Fibroblast of mammary gland (primary cell): ENCODE measurements at regions not wholly inside any gene's neighbourhood (a gene's known extent, or its start where the extent isn't known, plus 50 kb on each side); places are given as distances from the start of the nearest gene placed in this dataset.
"Not testable (repeated sequence)": the region's sequence is repeated elsewhere in the genome, so short reads cannot be mapped to it uniquely, and the experiment has no call there.

Experiments
- DNase-seq: peaks from one replicate; pipeline ENCODE4 v3.0.0-alpha.2; 2010; ENCODE audit warnings: low read depth
- H3K4me3 ChIP-seq: 2 replicates; pipeline ENCODE4 v1.5.1; 2011; ENCODE audit warnings: low read depth, mild to moderate bottlenecking, low read length, moderate library complexity; ENCODE audit not compliant: control insufficient read depth
- CTCF ChIP-seq: conservative IDR thresholded peaks from 2 replicates; pipeline ENCODE4 v1.5.1; 2011; ENCODE audit warnings: low read depth, low read length, inconsistent platforms; ENCODE audit not compliant: control insufficient read depth, insufficient read depth

- TF ChIP-seq CTCF, result no peak
- DNase-seq, result no peak
- no peak overlapping the region for H3K4me3 ChIP-seq
Observed at GRCh38 chr12:97050509-97050908, 143.5 kb downstream of the NEDD1 start.

GRCh38 chr12:97051341-97051740 is 144.3 kb downstream of the NEDD1 start:
- H3K4me3 ChIP-seq, result no peak overlapping the region
- DNase-seq, result no peak
- no peak for TF ChIP-seq CTCF

GRCh38 chr12:97061171-97061570 is 154.1 kb downstream of the NEDD1 start:
- no peak for TF ChIP-seq CTCF
- DNase-seq, result no peak
- no peak overlapping the region for H3K4me3 ChIP-seq

- no peak for DNase-seq
Observed at GRCh38 chr12:97063292-97063935, 156.4 kb downstream of the NEDD1 start.

GRCh38 chr12:97075161-97075933 is 168.3 kb downstream of the NEDD1 start:
- H3K4me3 ChIP-seq, result no peak overlapping the region
- no peak for TF ChIP-seq CTCF
- DNase-seq, result no peak

More at GRCh38 chr12:97063292-97063935, 156.4 kb downstream of the NEDD1 start:
- no peak overlapping the region for H3K4me3 ChIP-seq
- no peak for TF ChIP-seq CTCF

- no peak for TF ChIP-seq CTCF
- no peak overlapping the region for H3K4me3 ChIP-seq
- DNase-seq, result no peak
Observed at GRCh38 chr12:97075934-97076630, 169.0 kb downstream of the NEDD1 start.

- not testable (repeated sequence) for H3K4me3 ChIP-seq, DNase-seq
Observed at GRCh38 chr12:97076912-97077311, 169.9 kb downstream of the NEDD1 start.
